Ovary (tissue), 7 donors: ENCODE measurements at regions not wholly inside any gene's neighbourhood (a gene's known extent, or its start where the extent isn't known, plus 50 kb on each side); places are given as distances from the start of the nearest gene placed in this dataset.

ENCODE experiments used
- DNase-seq, 5 donors: peaks; one replicate each; pipeline ENCODE4 v3.0.0-alpha.2; 2019 to 2020
- H3K27ac ChIP-seq, 2 donors: fragments of 200-600 bp; one replicate each; pipeline versions ENCODE4 v1.5.1 to v1.8.0; 2019 to 2022
- H3K27me3 ChIP-seq: fragments of 200-600 bp; one replicate; pipeline ENCODE4 v1.8.0; 2022
- H3K36me3 ChIP-seq: fragments of 200-600 bp; sonication (generic); one replicate; pipeline ENCODE4 v1.5.1; 2019
- H3K4me1 ChIP-seq: one replicate; pipeline ENCODE4 v1.8.1; 2013; ENCODE audit warnings: mild to moderate bottlenecking, moderate library complexity; ENCODE audit not compliant: insufficient read depth
- H3K4me3 ChIP-seq: fragments of 200-600 bp; sonication (generic); one replicate; pipeline ENCODE4 v1.5.1; 2017
- H3K9me3 ChIP-seq, 2 donors: fragments of 200-600 bp in 1 of 2; sonication (generic) in 1 of 2; one replicate each; pipeline versions ENCODE4 v1.5.1 to v1.8.1; 2013 to 2019; ENCODE audit warnings: mild to moderate bottlenecking in 1 of 2, moderate library complexity in 1 of 2
- CTCF ChIP-seq, 3 donors: fragments of 450-650 bp in 2 of 3; fragments of 200-600 bp in 1 of 3; IDR thresholded peaks; one replicate each; pipeline versions ENCODE4 v1.5.1 to v1.8.0; 2016 to 2022; ENCODE audit warnings: antibody characterized with exemption in 3 of 3, mild to moderate bottlenecking in 1 of 3
- EP300 ChIP-seq: sonication (generic); formaldehyde crosslinking; IDR thresholded peaks from one replicate; pipeline ENCODE4 v1.6.1; 2017; ENCODE audit warnings: antibody characterized with exemption
- POLR2A ChIP-seq: fragments of 450-650 bp; IDR thresholded peaks from one replicate; pipeline ENCODE4 v1.6.1; 2017; ENCODE audit warnings: antibody characterized with exemption, mild to moderate bottlenecking, moderate library complexity
- WGBS, 3 donors: extraction: QIAGEN DNeasy Blood & Tissue Kit in 1 of 3; methylation state at CpG; one replicate each; pipeline versions ENCODE4 v1.1.5 to v1.1.7; 2013 to 2017; 5-methylcytosine and 5-hydroxymethylcytosine counted together
- intact Hi-C, 4 donors: fragments of 100-400 bp; cut with DNase I; formaldehyde crosslinking; loops; one replicate each; pipeline versions ENCODE4 v1.11.0 to v1.15.1; 2022 to 2023
- donor health status: DM: no; HTN: no; CAD: no; lungs with moderate emphysema.
- donor health status: DM: no; HTN: no; CAD: no.
- donor health status: Bipolar disorder and iron deficiency.
- donor health status: DM: no; HTN: no; CAD: no.
- donor health status: DM: yes; HTN: yes; CAD: no.

GRCh38 chr2:56013475-56013874 lies 89.9 kb upstream of the EFEMP1 start:
- TF ChIP-seq POLR2A (no peak), EP300 (no peak), CTCF (IDR thresholded peaks at IDR 0.05) (no peak)
- Histone ChIP-seq H3K9me3 (no peaks in the 10 kb centered on the region), H3K27ac (no peak overlapping the region), H3K4me1 (peaks cover 6% of the 10 kb centered on the region), H3K4me3 (no peak overlapping the region), H3K36me3 (no peaks in the 10 kb centered on the region), H3K27me3 (no peaks in the 10 kb centered on the region)
- intact Hi-C loops = no loop called here
- no peak for DNase-seq

- Histone ChIP-seq H3K27me3 (no peaks in the 10 kb centered on the region), H3K36me3 (no peaks in the 10 kb centered on the region), H3K4me1 (peaks cover under 1% of the 10 kb centered on the region), H3K9me3 (no peaks in the 10 kb centered on the region), H3K27ac (no peak overlapping the region), H3K4me3 (no peak overlapping the region)
- TF ChIP-seq CTCF (IDR thresholded peaks at IDR 0.05) = no peak
- no peak for TF ChIP-seq EP300
- TF ChIP-seq POLR2A = no peak
- 45 to 56% (median 53%) methylated on average over 8 of the region's 8 CpGs for WGBS, 3 donors
- intact Hi-C loops = no loop called here
- DNase-seq = no peak
Measured at GRCh38 chr2:56014046-56014730, 90.6 kb upstream of the EFEMP1 start.

DNA sequence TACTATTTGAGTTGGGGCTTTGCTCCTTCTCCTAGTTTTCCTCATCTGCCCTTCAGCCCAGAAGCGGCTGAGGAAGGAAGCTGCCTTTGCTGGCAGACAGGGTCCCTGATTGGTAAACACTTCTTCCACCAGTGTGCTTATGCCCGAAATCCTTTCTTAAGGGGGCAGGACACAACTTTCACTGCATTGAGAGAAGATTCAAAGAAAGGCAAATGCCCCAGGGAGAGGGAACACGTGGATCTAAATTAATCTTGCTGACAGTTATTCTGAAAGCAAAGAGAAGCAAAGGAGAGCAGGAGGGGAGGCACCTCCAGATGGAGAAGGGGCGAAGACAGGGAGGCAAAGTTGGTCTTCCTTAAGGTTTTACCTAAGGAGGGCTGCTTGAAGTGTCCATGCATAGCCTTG lies 92.1 kb upstream of the EFEMP1 start:
- H3K27ac ChIP-seq = no peak overlapping the region
- no peak overlapping the region for H3K4me3 ChIP-seq
- no peaks in the 10 kb centered on the region for H3K4me1 ChIP-seq
- H3K27me3 ChIP-seq = no peaks in the 10 kb centered on the region
- no peaks in the 10 kb centered on the region for H3K9me3 ChIP-seq
- 29 to 48% (median 35%) methylated on average over 4 of the region's 4 CpGs for WGBS, 3 donors
- no peak for DNase-seq
- no peaks in the 10 kb centered on the region for H3K36me3 ChIP-seq
- intact Hi-C loops = no loop called here
- TF ChIP-seq CTCF (IDR thresholded peaks at IDR 0.05) = no peak
- TF ChIP-seq EP300 = no peak
- TF ChIP-seq POLR2A = no peak

- no peak for DNase-seq
- Histone ChIP-seq H3K36me3 (no peaks in the 10 kb centered on the region), H3K27ac (no peak overlapping the region), H3K27me3 (no peaks in the 10 kb centered on the region), H3K9me3 (no peaks in the 10 kb centered on the region), H3K4me1 (no peaks in the 10 kb centered on the region), H3K4me3 (no peak overlapping the region)
- intact Hi-C loops = no loop called here
- no peak for TF ChIP-seq CTCF (IDR thresholded peaks at IDR 0.05)
- TF ChIP-seq EP300 = no peak
- TF ChIP-seq POLR2A = no peak
Measured at GRCh38 chr2:56017784-56018183, 94.2 kb upstream of the EFEMP1 start.
